Bronchial epithelial cell (primary cell): ENCODE measurements at regions not wholly inside any gene's neighbourhood (a gene's known extent, or its start where the extent isn't known, plus 50 kb on each side); places are given as distances from the start of the nearest gene placed in this dataset.
A peak's percentile ranks its signal among the peaks of the same experiment; 100 is the strongest.

Experiments
- DNase-seq: peaks from one replicate; pipeline ENCODE4 v3.0.0-alpha.2; 2010; ENCODE audit warnings: low read depth
- FAIRE-seq: peaks from 2 replicates; lab custom pipeline; 2011; peaks lifted over from hg19 to GRCh38; lab: Jason Lieb, UNC
- H3K27me3 ChIP-seq: 2 replicates; pipeline ENCODE4 v1.5.1; 2011; ENCODE audit warnings: low read length; ENCODE audit not compliant: control insufficient read depth, insufficient read depth
- H3K36me3 ChIP-seq: 2 replicates; pipeline ENCODE4 v1.5.1; 2011; ENCODE audit warnings: low read length; ENCODE audit not compliant: control insufficient read depth, insufficient read depth
- H3K4me3 ChIP-seq: 2 replicates; pipeline ENCODE4 v1.5.1; 2011; ENCODE audit warnings: mild to moderate bottlenecking, low read depth, low read length, control low read depth
- CTCF ChIP-seq: IDR thresholded peaks from 2 replicates; pipeline ENCODE4 v1.5.1; 2011; ENCODE audit warnings: mild to moderate bottlenecking, moderate library complexity, low read length, control low read depth, inconsistent platforms; ENCODE audit not compliant: insufficient read depth, severe bottlenecking

DNA sequence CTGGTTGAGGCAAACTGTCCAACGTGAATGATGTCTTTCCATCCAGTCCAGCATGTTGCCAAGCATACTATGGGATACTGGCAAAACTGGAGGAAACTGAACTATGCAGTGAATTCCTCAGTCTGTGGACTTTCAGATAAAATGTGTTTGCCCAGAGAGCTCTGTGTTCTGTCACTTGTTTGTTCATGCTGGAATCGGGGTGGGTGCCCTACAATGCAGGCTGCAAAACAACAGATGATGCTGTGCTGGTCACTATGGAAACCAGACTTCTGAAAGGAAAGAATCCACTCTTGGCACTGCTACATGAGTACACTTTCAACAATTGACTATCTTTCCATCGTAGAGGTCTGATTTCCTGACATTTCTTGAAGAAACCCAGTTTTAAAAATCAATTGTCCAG lies 272.5 kb upstream of the ARHGEF26 start:
- no peak for TF ChIP-seq CTCF
- H3K36me3 ChIP-seq: no peaks in the 10 kb centered on the region
- no peak overlapping the region for H3K4me3 ChIP-seq
- DNase-seq (no peak), FAIRE-seq (no peak)
- no peaks in the 10 kb centered on the region for H3K27me3 ChIP-seq

DNA sequence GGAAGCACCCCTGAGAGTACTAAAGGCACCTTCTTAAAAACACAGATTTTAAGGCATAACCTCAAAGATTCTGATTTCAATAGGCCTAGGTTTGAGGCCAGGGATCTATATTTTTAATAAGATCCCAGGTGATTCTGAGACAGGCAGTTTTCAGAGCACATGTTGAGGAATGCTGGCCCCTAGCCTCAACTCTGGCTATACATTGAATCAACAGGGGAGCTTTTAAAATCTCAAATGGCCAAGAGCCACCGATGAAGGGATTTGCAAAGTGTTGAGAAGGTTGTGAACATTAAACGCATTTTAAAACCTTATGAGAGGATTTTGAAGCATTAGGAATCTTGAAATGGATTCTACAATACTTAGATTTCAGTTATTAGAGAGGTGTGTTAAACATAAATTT lies 268.8 kb upstream of the ARHGEF26 start:
- DNase-seq (no peak), FAIRE-seq (no peak)
- Histone ChIP-seq H3K27me3 (no peaks in the 10 kb centered on the region), H3K4me3 (no peak overlapping the region), H3K36me3 (no peaks in the 10 kb centered on the region)
- TF ChIP-seq CTCF: no peak

GRCh38 chr3:153853163-153853562 lies 268.0 kb upstream of the ARHGEF26 start:
- Histone ChIP-seq H3K27me3 (no peaks in the 10 kb centered on the region), H3K4me3 (no peak overlapping the region), H3K36me3 (no peaks in the 10 kb centered on the region)
- no peak for TF ChIP-seq CTCF
- no peak for DNase-seq
- FAIRE-seq: no peak

DNA sequence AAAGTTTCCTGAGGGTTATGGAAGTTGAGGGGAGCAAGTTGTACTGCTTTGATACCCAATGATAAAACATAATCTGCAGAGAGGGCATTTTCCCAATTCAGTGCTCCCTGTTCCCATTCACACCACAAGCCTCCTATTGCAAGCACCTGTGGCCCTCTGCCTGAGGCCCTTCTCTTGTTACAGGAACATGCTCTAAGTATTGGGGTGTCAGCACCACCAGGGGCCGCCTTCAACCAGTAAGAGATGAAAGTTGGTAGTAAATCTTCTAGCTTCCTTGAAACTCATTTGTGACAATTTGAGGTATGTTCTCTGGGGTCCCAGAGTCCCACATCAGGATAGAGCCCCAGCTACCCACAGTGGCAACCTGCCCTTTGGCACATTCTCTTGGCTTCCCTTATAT lies 265.4 kb upstream of the ARHGEF26 start:
- no peak for TF ChIP-seq CTCF
- Histone ChIP-seq H3K27me3 (no peaks in the 10 kb centered on the region), H3K36me3 (no peaks in the 10 kb centered on the region), H3K4me3 (no peak overlapping the region)
- no peak for FAIRE-seq
- no peak for DNase-seq

GRCh38 chr3:153856932-153857331 lies 264.3 kb upstream of the ARHGEF26 start:
- no peak for TF ChIP-seq CTCF
- FAIRE-seq: no peak
- Histone ChIP-seq H3K4me3 (no peak overlapping the region), H3K36me3 (no peaks in the 10 kb centered on the region), H3K27me3 (no peaks in the 10 kb centered on the region)
- DNase-seq: peak; percentile 50

GRCh38 chr3:153864793-153865192 lies 256.4 kb upstream of the ARHGEF26 start:
- FAIRE-seq: no peak
- no peak for DNase-seq
- Histone ChIP-seq H3K36me3 (no peaks in the 10 kb centered on the region), H3K4me3 (no peak overlapping the region), H3K27me3 (no peaks in the 10 kb centered on the region)
- TF ChIP-seq CTCF: no peak
